Type B pancreatic cell (in vitro differentiated cells): ENCODE measurements at regions not wholly inside any gene's neighbourhood (a gene's known extent, or its start where the extent isn't known, plus 50 kb on each side); places are given as distances from the start of the nearest gene placed in this dataset.

ENCODE experiments used
- DNase-seq: peaks from one replicate; pipeline ENCODE4 v3.0.0; 2021; ENCODE audit warnings: mixed read lengths; ENCODE audit not compliant: unreplicated experiment; ENCODE audit errors: extremely low spot score
- H3K27ac Mint-ChIP-seq: 2 replicates; pipeline ENCODE4 v1.8.0; 2021; ENCODE audit warnings: mild to moderate bottlenecking, mixed read lengths
- H3K27me3 Mint-ChIP-seq: 2 replicates; pipeline ENCODE4 v1.8.0; 2021; ENCODE audit warnings: mixed read lengths
- H3K36me3 Mint-ChIP-seq: 2 replicates; pipeline ENCODE4 v1.8.0; 2021; ENCODE audit warnings: mixed read lengths
- H3K4me1 Mint-ChIP-seq: one replicate; pipeline ENCODE4 v1.8.0; 2021; ENCODE audit warnings: mixed read lengths; ENCODE audit not compliant: unreplicated experiment
- H3K4me3 Mint-ChIP-seq: 2 replicates; pipeline ENCODE4 v1.8.0; 2021; ENCODE audit warnings: mild to moderate bottlenecking, mixed read lengths
- H3K9me3 Mint-ChIP-seq: 2 replicates; pipeline ENCODE4 v1.8.0; 2021; ENCODE audit warnings: mixed read lengths
- CTCF ChIP-seq: fragments of 200-600 bp; sonication (generic); conservative IDR thresholded peaks from 2 replicates; pipeline ENCODE4 v1.5.0; 2021; ENCODE audit warnings: antibody characterized with exemption, mild to moderate bottlenecking

GRCh38 chr5:72028382-72028781 is 78.9 kb upstream of the MAP1B start:
- DNase-seq: no peak
- no peak for TF ChIP-seq CTCF
- Mint-ChIP-seq H3K9me3 (peaks cover 9% of the 10 kb centered on the region), H3K36me3 (no peaks in the 10 kb centered on the region), H3K27me3 (no peaks in the 10 kb centered on the region), H3K4me3 (no peak overlapping the region), H3K4me1 (peaks cover 5% of the 10 kb centered on the region), H3K27ac (no peak overlapping the region)

- Mint-ChIP-seq H3K27ac (no peak overlapping the region), H3K4me1 (peaks cover 7% of the 10 kb centered on the region), H3K36me3 (no peaks in the 10 kb centered on the region), H3K4me3 (no peak overlapping the region), H3K27me3 (no peaks in the 10 kb centered on the region), H3K9me3 (no peaks in the 10 kb centered on the region)
- TF ChIP-seq CTCF: no peak
- DNase-seq: no peak
Measured at GRCh38 chr5:72030237-72030636, 77.0 kb upstream of the MAP1B start.

- TF ChIP-seq CTCF: no peak
- no peak overlapping the region for H3K4me3 Mint-ChIP-seq
Measured at GRCh38 chr5:72032788-72033187, 74.5 kb upstream of the MAP1B start.

GRCh38 chr5:72034770-72035169 is 72.5 kb upstream of the MAP1B start:
- Mint-ChIP-seq H3K9me3 (no peaks in the 10 kb centered on the region), H3K4me1 (peaks cover 28% of the 10 kb centered on the region), H3K36me3 (no peaks in the 10 kb centered on the region), H3K27me3 (peaks cover 3% of the 10 kb centered on the region), H3K4me3 (no peak overlapping the region), H3K27ac (no peak overlapping the region)
- DNase-seq: no peak
- no peak for TF ChIP-seq CTCF

More at GRCh38 chr5:72032788-72033187, 74.5 kb upstream of the MAP1B start:
- Mint-ChIP-seq H3K27me3 (no peaks in the 10 kb centered on the region), H3K4me1 (peaks cover 24% of the 10 kb centered on the region), H3K36me3 (no peaks in the 10 kb centered on the region), H3K9me3 (no peaks in the 10 kb centered on the region), H3K27ac (no peak overlapping the region)
- DNase-seq: no peak

- DNase-seq: no peak
- H3K27me3 Mint-ChIP-seq: peaks cover 3% of the 10 kb centered on the region
- no peaks in the 10 kb centered on the region for H3K9me3 Mint-ChIP-seq
- H3K36me3 Mint-ChIP-seq: no peaks in the 10 kb centered on the region
- TF ChIP-seq CTCF: no peak
- peaks cover 35% of the 10 kb centered on the region for H3K4me1 Mint-ChIP-seq
- no peak overlapping the region for H3K4me3 Mint-ChIP-seq
- no peak overlapping the region for H3K27ac Mint-ChIP-seq
Measured at GRCh38 chr5:72035831-72036230, 71.4 kb upstream of the MAP1B start.

GRCh38 chr5:72036951-72037350 is 70.3 kb upstream of the MAP1B start:
- Mint-ChIP-seq H3K9me3 (no peaks in the 10 kb centered on the region), H3K36me3 (no peaks in the 10 kb centered on the region), H3K27me3 (peaks cover 3% of the 10 kb centered on the region), H3K4me1 (peaks cover 35% of the 10 kb centered on the region), H3K27ac (no peak overlapping the region), H3K4me3 (no peak overlapping the region)
- TF ChIP-seq CTCF: no peak
- DNase-seq: no peak
